ENCODE measurements at regions not wholly inside any gene's neighbourhood (a gene's known extent, or its start where the extent isn't known, plus 50 kb on each side); places are given as distances from the start of the nearest gene placed in this dataset.
A peak's percentile ranks its signal among the peaks of the same experiment; 100 is the strongest.

DNA sequence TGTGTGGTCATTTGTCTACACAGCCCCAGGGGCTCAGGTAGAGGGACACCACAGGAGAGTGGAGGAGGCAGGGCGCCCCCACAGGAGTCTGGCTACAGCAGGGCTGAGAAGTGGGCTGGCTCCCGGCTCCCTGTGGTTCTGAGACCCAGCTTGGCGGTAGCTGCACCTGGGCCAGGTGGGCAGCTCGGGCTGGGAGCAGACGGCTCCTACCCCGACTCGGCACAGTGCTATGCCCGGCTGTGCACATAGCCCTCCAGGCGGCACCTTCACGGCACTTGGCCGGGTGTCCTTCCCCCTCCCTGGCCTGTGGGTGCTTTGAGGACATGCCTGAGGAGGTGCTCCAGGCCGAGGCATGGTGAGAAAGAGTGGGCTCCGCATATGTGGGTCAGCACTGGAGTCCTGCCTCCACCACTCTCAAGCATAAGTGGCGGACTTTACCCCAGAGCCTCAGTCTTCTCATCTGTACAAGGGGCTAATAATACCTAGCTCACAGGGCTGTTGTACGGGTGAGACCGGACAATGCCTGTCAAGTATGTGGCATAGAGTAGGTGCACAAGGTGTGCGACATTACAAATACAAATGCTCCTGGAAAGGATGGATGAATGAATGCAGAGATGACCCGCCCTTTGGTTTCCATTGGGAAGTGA, 50.1 kb upstream of the JPH3 start:
- no peak for DNase-seq

DNA sequence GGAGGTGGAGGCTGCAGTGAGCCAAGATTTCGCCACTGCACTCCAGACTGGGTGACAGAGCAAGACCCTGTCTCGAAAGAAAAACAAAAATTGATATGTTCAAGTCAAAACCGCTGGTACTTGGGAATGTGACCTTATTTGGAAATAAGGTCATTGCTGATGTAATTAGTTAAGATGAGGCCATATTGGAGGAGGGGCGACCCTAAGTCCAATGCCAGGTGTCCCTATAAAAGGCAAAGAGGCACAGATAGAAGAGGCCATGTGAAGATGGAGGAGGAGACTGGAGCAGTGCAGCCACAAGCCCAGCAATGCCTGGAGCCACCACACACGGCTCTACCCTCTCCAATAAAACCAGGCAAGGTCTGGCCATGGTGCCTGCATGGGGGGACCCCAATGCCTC, 50.8 kb upstream of the JPH3 start:
- no peak for DNase-seq

DNA sequence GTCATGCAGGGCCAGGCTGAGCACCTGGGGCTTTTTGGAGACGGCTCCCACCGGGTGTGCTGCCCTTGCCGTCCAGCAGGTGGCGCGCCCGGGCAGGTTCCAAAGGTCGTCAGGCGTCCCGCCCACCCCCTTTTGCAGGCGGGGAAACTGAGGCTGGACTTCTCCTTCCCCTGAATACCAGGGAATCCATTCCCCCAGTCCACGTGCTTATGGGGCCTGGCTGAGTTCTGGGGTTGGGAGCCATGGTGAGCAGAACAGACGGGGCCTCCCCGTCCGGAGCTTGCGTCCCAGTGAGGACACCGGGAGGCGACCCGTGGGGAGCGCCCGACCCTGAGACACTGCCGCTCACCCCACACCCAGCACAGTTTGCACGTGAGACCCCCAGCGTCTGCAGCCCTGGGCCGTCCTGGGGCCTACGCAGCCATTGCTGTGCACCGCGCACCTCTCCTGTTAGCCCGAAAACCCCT, 51.8 kb upstream of the JPH3 start:
- peak; percentile 36 for DNase-seq

DNA sequence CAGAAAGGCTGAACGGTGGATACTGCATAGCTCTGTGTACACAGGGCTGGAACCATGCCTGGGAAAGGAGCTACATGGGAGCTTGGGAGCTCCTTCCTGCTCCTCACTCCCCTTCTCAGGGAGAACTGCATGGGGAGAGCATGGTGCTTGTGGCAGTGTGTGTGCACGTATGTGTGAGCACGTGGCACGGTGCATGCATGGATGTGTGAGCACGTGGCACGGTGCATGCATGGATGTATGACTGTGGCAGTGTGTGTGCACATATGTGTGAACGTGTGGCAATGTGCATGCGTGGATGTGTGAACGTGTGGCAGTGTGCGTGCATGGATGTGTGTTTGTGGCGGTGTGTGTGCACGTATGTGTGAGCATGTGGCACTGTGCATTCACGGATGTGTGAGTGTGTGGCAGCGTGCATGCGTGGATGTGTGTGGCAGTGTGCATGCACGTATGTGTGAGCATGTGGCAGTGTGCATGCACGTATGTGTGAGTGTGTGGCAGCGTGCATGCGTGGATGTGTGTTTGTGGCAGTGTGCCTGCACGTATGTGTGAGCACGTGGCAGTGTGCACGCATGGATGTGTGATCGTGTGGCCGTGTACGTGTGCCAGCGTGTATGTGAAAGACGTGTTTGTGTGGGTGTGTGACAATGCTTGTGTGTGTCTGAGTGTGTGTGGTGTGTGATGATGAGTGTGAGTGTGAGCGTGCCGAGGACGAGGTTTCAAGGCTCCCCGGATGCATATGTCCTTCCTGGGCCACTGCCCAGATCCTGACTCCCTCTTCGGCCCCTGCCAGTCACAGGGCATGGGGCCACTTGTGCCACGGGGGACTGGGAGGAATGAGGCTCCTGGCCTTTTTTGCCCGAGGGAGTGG, 52.4 kb upstream of the JPH3 start:
- DNase-seq = no peak

DNA sequence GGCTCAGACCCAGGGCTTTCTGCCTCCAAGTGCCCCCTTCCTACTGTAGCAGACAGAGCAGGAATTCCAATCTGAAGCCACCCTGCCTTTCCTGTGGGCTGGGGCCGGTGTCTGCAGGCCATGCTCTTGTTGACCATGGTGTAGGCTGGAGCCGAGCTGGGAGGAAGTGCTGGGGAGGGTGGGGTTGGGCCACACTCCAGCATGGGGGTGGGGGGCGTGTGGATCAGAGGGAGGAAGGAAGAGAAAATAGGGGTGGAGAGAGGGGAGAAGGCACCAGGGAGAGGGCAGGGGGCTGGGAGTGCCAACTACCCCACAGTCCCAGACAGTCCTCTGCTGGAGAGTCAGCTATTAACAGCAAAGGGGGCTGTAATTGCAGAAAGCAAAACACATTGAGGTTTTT, 54.3 kb upstream of the JPH3 start:
- no peak for DNase-seq

DNA sequence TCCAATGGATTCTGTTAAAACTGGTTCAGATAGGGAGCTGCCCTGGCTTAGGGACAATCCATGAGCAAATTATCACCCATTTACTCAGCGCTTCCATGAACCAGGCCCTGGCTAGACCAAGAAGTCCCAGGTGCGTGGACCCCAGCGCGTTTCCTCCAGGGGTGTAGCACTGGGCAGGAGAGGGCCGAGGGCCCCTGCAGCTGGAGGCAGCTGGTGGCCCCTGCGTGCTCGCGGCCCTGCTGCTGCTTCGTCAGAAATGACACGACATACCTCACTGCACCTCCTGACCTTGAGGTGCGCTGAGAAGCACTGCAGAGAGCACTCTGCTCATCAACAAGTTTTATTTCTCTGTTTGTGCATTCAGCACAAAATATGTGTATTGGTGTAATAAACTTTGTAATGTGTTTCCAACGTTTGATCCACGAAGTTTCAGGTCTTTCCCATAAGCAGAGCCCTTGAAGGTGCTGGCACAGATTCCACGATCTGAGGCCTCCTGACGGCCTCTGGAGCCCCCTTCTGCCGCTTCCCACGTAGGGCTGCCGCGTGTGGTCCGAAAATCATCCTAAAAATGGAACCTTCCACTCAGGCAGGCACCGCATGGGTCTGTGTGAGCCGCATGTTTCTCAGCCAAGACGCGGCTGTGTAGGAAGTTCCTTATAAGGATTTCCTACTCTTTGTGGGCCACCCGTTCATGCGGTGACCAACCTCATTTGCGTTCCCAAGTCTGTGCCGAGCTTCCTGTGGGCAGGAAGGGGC, 50.8 kb upstream of the ZCCHC14 start:
- no peak for DNase-seq

DNA sequence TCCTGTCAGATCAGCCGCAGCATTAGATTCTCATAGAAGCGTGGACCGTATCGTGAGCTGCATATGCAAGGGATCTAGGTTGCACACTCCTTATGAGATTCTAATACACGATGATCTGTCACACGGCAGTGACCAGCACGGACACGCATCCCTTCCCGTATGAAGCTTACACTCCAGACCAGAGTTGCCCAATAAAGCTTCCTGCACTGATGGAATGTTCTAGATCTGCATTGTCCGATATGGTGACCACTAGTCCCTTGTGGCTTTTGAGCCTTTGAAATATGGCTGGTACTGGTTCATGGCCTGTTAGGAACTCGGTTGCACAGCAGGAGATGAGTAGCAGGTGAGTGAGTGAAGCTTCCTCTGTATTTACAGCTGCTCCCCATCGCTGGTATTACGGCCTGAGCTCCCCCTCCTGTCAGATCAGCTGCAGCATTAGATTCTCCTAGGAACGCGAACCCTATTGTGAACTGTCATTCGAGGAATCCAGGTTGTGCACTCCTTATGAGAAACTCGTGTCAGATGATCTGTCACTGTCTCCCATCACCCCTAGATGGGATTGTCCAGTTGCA, 49.8 kb upstream of the ZCCHC14 start:
- no peak for DNase-seq

Data from stimulated activated naive CD4-positive, alpha-beta T cell treated with Interleukin-2 at 50 U/mL for 16 hours (primary cell).